GM23338 (cell line): ENCODE measurements at regions not wholly inside any gene's neighbourhood (a gene's known extent, or its start where the extent isn't known, plus 50 kb on each side); places are given as distances from the start of the nearest gene placed in this dataset.

ENCODE experiments used
- CREB1 ChIP-seq: fragments of 250-450 bp; sonication (Bioruptor Pico); IDR thresholded peaks from 2 replicates; pipeline ENCODE4 v1.5.0; 2020; ENCODE audit warnings: low read depth, mild to moderate bottlenecking, moderate library complexity
- ETS1 ChIP-seq: IDR thresholded peaks from 2 replicates; pipeline ENCODE4 v1.6.1; 2016; ENCODE audit warnings: antibody characterized with exemption
- EZH2 ChIP-seq: fragments of 200-600 bp; sonication (generic); IDR thresholded peaks from one replicate; pipeline ENCODE4 v1.8.0; 2017; ENCODE audit warnings: antibody characterized with exemption, mild to moderate bottlenecking, low read depth; ENCODE audit not compliant: unreplicated experiment
- EZH2phosphoT487 ChIP-seq: fragments of 200-600 bp; sonication (generic); IDR thresholded peaks from one replicate; pipeline ENCODE4 v1.8.1; 2018; ENCODE audit warnings: antibody characterized with exemption; ENCODE audit not compliant: unreplicated experiment
- TF ChIP-seq, protein P1 (sequence below), 2 experiments: fragments of 200-600 bp in 1 of 2; sonication (generic) in 1 of 2; conservative IDR thresholded peaks; 2 replicates each; pipeline versions ENCODE4 v1.5.1 to v1.6.1; 2016 to 2017; ENCODE audit warnings: antibody characterized with exemption in 2 of 2, low read depth in 2 of 2, mild to moderate bottlenecking in 2 of 2, moderate library complexity in 1 of 2
- TF ChIP-seq, protein P2 (sequence below): IDR thresholded peaks from one replicate; pipeline ENCODE4 v1.6.1; 2018; ENCODE audit warnings: antibody characterized with exemption; ENCODE audit not compliant: unreplicated experiment

GRCh38 chr16:65933703-65934102 lies 432.8 kb upstream of the CDH5 start:
- TF ChIP-seq, protein P1, sequence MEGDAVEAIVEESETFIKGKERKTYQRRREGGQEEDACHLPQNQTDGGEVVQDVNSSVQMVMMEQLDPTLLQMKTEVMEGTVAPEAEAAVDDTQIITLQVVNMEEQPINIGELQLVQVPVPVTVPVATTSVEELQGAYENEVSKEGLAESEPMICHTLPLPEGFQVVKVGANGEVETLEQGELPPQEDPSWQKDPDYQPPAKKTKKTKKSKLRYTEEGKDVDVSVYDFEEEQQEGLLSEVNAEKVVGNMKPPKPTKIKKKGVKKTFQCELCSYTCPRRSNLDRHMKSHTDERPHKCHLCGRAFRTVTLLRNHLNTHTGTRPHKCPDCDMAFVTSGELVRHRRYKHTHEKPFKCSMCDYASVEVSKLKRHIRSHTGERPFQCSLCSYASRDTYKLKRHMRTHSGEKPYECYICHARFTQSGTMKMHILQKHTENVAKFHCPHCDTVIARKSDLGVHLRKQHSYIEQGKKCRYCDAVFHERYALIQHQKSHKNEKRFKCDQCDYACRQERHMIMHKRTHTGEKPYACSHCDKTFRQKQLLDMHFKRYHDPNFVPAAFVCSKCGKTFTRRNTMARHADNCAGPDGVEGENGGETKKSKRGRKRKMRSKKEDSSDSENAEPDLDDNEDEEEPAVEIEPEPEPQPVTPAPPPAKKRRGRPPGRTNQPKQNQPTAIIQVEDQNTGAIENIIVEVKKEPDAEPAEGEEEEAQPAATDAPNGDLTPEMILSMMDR (conservative IDR thresholded peaks at IDR 0.05; ENCODE audit: low read depth in 2 of 2): no peak
- TF ChIP-seq ETS1 (no peak), EZH2 (no peak), CREB1 (no peak), EZH2phosphoT487 (no peak)
- TF ChIP-seq, protein P2, sequence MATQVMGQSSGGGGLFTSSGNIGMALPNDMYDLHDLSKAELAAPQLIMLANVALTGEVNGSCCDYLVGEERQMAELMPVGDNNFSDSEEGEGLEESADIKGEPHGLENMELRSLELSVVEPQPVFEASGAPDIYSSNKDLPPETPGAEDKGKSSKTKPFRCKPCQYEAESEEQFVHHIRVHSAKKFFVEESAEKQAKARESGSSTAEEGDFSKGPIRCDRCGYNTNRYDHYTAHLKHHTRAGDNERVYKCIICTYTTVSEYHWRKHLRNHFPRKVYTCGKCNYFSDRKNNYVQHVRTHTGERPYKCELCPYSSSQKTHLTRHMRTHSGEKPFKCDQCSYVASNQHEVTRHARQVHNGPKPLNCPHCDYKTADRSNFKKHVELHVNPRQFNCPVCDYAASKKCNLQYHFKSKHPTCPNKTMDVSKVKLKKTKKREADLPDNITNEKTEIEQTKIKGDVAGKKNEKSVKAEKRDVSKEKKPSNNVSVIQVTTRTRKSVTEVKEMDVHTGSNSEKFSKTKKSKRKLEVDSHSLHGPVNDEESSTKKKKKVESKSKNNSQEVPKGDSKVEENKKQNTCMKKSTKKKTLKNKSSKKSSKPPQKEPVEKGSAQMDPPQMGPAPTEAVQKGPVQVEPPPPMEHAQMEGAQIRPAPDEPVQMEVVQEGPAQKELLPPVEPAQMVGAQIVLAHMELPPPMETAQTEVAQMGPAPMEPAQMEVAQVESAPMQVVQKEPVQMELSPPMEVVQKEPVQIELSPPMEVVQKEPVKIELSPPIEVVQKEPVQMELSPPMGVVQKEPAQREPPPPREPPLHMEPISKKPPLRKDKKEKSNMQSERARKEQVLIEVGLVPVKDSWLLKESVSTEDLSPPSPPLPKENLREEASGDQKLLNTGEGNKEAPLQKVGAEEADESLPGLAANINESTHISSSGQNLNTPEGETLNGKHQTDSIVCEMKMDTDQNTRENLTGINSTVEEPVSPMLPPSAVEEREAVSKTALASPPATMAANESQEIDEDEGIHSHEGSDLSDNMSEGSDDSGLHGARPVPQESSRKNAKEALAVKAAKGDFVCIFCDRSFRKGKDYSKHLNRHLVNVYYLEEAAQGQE: no peak
